Stimulated activated CD8-positive, alpha-beta memory T cell treated with anti-CD3 and anti-CD28 coated beads, Interleukin-7, amount 100 ng/mL, for 48 hours (primary cell): ENCODE measurements at regions not wholly inside any gene's neighbourhood (a gene's known extent, or its start where the extent isn't known, plus 50 kb on each side); places are given as distances from the start of the nearest gene placed in this dataset.

Experiments used
- DNase-seq, 2 donors: peaks; one replicate each; pipeline ENCODE4 v3.0.0-alpha.2; 2020; ENCODE audit warnings: low read depth in 1 of 2; ENCODE audit errors: extremely low read depth in 1 of 2

- DNase-seq = no peak
These were observed 177.9 kb upstream of the KLF4 start for GRCh38 chr9:107667231-107668070.

GRCh38 chr9:107665057-107665456, 175.5 kb upstream of the KLF4 start:
- no peak for DNase-seq

- no peak for DNase-seq
These were observed 171.4 kb upstream of the KLF4 start for GRCh38 chr9:107660976-107661375.

GRCh38 chr9:107653263-107653821, 163.8 kb upstream of the KLF4 start:
- DNase-seq = no peak

GRCh38 chr9:107650995-107651394, 161.4 kb upstream of the KLF4 start:
- no peak for DNase-seq

GRCh38 chr9:107650321-107650720, 160.8 kb upstream of the KLF4 start:
- no peak for DNase-seq

- DNase-seq = no peak
These were observed 158.7 kb upstream of the KLF4 start for GRCh38 chr9:107648153-107648715.

GRCh38 chr9:107647611-107648010, 158.0 kb upstream of the KLF4 start:
- no peak for DNase-seq

GRCh38 chr9:107647141-107647540, 157.6 kb upstream of the KLF4 start:
- no peak for DNase-seq

GRCh38 chr9:107645464-107645833, 155.9 kb upstream of the KLF4 start:
- no peak for DNase-seq

GRCh38 chr9:107644733-107645463, 155.3 kb upstream of the KLF4 start:
- no peak for DNase-seq

GRCh38 chr9:107639426-107639825, 149.9 kb upstream of the KLF4 start:
- no peak for DNase-seq

GRCh38 chr9:107638521-107639310, 149.1 kb upstream of the KLF4 start:
- no peak for DNase-seq

- DNase-seq = no peak
These were observed 148.2 kb upstream of the KLF4 start for GRCh38 chr9:107637421-107638420.

GRCh38 chr9:107636571-107637381, 147.2 kb upstream of the KLF4 start:
- DNase-seq = no peak

GRCh38 chr9:107635803-107636174, 146.2 kb upstream of the KLF4 start:
- DNase-seq = no peak

GRCh38 chr9:107635101-107635802, 145.7 kb upstream of the KLF4 start:
- DNase-seq = no peak

- no peak for DNase-seq
These were observed 143.8 kb upstream of the KLF4 start for GRCh38 chr9:107633406-107633805.
